AG20443 (cell line): ENCODE measurements at regions not wholly inside any gene's neighbourhood (a gene's known extent, or its start where the extent isn't known, plus 50 kb on each side); places are given as distances from the start of the nearest gene placed in this dataset.
"Not testable (repeated sequence)": the region's sequence is repeated elsewhere in the genome, so short reads cannot be mapped to it uniquely, and the experiment has no call there.

Experiments
- DNase-seq: peaks from one replicate; pipeline ENCODE4 v3.0.0; 2012; ENCODE audit warnings: low spot score, mixed read lengths

- no peak for DNase-seq
Observed at GRCh38 chr2:210730672-210731071, 174.3 kb downstream of the CPS1 start.

DNA sequence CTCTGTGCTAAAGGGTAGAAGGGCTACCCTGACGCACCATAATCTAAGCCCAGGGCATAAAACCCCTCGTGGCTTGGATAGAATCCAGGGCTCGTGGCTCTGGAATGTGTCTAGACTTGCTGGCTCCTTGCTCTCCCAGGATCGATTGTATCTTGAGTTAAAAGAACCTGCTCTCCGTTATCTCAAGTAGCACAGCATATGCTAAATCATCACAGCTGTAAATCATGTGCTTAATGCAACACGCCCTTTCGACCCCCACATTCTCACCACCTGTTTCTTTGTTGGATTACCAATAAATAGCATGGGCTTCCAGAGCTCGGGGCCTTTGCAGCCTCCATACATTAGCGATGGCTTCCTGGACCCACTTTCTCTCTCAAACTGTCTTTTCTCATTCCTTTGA is 190.4 kb downstream of the CPS1 start:
- not testable (repeated sequence) for DNase-seq

GRCh38 chr2:210752532-210752931 is 196.1 kb downstream of the CPS1 start:
- DNase-seq, result no peak

DNA sequence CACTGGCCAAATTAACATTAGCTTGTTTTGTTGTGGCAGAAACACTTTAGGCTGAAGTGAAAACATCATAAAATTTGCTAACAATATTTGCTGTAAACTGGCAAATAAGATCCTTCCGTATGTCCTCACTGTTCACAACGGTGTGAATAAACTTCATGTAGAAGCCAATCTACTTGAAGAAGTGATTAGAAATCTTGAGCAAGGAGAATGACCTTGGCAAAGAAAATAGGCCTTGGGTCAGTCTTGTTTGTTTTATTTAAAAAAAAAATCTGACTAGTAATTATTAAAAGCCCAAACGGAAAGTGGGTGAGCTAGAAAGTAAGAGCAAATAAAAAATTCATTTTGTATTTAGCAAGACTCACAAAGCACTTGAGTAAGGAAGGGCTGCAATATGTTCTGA is 197.0 kb downstream of the CPS1 start:
- no peak for DNase-seq

DNA sequence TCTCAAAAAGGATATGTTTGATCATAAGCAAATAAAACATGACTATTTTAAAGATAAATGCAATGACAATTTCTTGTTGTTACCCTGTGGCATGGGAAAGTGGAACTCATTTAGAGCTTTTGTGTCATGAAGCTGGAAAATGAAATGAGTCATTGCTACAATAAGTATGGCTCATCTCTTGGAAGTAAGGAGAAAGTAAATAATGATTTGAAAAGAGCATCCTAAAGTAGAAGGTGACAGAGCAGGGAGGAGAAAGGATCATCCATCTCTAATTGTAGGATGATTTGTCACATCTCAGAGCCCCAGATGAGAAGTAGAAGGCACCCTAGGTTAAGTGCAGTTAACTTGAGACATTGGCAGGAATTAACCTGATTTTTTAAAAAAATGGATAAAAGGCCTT is 200.5 kb downstream of the CPS1 start:
- DNase-seq, result no peak

DNA sequence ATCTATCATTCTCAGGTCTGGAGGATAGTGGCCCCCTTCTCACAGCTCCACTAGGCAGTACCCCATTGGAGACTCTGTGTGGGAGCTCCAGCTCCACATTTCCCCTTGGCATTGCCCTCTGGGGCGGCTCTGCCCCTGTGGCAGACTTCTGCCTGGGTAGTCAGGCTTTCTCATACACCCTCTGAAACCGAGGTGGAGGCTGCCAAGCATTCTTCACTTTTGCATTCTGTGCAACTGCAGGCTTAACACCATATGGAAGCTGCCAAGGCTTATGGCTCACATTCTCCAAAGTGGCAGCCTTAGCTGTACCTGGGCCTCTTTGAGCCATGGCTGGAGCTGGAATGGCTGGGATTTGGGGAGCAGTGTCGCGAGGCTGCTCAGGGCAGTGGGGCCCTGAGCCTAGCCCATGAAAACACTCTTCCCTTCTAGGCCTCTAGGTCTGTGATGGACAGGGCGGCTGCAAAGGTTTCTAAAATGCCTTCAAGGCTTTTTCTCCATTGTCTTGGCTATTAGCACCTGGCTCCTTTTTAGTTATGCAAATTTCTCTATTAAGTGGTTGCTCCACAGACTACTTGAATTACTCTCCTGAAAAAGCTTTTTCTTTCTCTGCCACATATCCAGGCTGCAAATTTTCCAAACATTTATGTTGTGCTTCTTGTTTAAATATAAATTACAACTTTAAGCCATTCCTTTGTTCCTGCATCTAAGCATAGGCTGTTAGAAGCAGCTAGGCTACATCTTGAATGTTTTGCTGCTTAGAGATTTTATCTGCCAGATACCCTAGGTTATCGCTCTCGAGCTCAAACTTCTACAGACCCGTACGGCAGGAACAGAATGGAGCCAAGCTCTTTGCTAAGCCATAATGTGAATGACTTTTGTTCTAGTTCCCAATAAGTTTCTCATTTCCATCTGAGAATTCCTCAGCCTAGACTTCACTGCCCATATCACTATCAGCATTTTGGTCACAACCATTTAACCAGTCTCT is 206.5 kb downstream of the CPS1 start:
- no peak for DNase-seq

DNA sequence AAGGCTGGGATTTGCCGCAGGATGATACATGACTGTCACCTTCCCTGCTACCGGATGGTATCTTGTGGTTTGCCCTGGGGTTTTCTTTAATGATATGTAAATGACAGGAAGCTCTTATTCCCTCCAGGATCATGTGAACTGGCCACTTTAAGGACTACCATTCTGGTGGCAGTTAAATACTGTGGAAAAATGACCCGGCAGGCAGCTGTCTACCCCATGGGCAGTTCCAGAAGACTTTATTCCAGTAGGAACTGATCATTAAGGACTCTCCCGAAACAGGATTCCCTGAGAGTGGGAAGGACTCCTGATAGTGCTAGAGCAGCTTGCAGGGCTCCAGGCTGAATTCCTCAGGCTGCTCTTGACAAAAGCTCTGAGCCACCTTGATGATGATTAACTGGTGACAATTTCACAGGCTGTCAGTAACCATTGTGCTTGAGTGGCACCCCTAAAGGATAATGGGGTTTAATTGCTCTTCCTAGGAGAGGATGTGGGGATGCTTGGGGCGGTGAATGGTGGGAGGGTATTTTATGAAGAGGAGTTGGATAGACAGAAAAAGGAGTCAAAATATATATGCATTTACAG is 212.0 kb downstream of the CPS1 start:
- no peak for DNase-seq

- no peak for DNase-seq
Observed at GRCh38 chr2:210776756-210777155, 220.4 kb downstream of the CPS1 start.

DNA sequence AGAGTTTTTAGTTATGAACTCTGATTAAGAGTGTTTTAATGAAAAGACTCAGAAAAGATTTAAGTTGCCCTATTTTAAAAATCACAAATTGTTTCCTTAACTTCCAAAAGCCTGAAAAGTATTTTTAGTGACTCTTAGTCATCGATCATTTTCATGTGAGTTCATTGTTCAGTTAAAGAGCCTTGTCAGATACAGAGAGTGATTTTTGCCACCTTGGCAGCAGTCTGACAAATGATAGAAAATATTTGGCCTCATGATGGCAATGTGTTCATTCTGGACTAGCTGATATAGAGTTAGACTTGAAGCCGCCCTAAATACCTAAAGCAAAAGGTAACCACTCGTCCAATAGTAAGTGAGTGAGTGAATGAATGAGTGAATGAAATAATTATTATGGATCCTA is 225.8 kb downstream of the CPS1 start:
- no peak for DNase-seq

GRCh38 chr2:210787831-210788230 is 231.4 kb downstream of the CPS1 start:
- not testable (repeated sequence) for DNase-seq

DNA sequence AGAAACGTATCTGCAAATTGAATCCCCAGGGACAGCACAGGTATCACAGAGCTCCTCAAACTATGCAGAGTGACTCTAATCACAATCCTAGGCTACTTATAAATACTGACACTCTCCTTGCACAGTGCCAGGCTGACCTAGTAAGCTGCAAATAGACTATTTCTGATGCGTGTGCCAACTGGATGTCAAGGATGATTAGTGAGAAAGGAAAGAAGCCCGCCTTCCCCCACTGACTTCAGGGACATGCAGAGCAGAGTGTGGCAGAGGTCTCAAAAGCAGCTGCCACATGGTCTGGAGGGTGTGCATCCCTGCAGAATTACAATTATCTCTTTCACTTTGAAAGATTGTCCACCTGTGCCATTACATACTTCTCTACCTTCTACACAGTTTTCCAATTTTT is 235.6 kb downstream of the CPS1 start:
- DNase-seq, result no peak

- no peak for DNase-seq
Observed at GRCh38 chr2:210795506-210795905, 239.1 kb downstream of the CPS1 start.

- DNase-seq, result no peak
Observed at GRCh38 chr2:210798180-210798579, 241.8 kb downstream of the CPS1 start.

DNA sequence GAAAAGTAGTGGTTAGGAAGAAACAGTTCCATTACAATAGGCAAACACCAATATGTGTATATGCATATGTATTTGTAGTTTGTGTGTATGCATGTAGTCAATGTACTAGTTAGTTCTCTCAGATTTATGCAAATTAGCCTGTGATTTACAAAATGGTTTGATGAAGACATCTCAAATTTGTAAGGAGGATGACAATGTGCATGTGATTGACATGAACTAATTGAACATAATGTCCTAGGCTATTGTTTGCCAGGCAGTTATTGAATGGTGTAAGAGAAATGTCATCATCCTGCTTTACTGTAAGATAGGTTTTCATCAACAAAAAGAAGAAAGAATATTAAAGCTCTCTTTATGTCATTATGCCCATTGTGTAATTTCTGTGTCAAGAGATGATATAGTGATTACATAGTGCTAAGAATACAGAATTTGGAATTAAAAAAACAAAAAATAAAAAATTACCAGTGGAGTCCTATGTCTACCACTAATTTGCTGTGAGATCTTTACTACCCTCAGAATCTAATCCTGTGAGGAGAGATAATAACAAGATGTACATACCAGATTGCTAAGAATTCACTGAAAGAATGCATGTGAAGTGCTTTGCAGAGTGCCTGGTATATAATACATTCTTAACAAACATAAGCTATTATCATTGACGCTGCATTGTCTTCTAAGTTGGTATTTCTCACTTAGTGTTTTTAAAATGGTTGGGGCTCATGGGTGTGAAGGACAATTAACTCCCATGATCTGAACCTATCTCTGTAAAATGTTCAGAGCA is 258.0 kb downstream of the CPS1 start:
- no peak for DNase-seq

- no peak for DNase-seq
Observed at GRCh38 chr2:210816769-210817168, 260.4 kb downstream of the CPS1 start.

DNA sequence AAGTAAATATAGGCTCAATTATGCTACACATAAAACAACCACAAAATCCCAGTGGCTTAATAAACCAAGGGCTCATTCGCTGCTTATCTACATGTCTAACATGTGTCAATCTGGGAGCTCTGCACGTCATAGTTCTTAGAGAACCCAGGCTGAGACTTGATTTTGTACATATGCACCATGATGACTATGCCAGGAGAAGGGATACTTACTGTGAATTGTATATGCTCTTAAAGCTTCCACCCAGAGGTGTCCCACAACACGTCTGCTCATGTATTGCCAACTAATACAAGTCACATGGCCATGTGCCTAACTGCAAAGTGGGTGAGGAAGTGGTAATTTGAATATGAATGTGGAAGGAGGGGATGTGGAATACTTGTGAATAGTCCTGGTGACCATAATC is 262.1 kb downstream of the CPS1 start:
- DNase-seq, result no peak

DNA sequence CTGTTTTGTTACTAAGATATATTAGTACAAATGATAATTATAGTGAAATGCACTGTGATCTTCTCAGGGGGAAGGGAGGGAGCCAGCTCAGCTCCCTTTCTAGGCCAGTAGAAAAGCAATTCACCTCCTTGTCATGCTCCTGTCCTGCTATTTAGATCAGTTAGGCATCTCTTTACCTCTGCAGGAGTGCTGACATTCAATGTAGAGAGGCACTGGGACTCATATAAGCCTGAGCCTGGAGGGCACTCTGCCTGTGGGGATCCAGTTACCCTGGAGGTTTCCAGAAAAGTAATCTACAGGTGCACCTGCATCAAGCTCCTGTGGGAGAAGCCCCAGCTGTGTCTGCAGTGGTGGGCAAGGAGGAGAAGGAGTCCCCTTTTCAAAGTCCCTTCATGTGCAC is 277.0 kb downstream of the CPS1 start:
- DNase-seq, result no peak

DNA sequence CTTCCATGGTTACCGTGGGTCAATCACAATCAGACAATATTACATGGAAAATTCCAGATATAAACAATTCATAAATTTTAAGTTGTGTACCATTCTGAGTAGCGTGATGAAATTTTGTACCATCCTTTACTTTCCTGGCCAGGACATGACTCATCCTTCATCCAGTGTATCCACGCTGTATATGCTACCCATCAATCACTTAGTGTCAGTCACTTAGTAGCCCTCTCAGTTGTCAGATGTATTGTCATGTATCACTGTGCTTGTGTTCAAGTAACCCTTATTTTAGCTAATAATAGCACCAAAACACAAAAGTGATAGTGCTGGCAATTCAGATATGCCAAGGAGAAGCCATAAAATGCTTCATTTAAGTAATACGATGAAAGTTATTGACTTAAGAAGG is 282.6 kb downstream of the CPS1 start:
- no peak for DNase-seq

- no peak for DNase-seq
Observed at GRCh38 chr2:210839450-210839849, 283.1 kb downstream of the CPS1 start.

- no peak for DNase-seq
Observed at GRCh38 chr2:210842896-210843295, 286.5 kb downstream of the CPS1 start.

DNA sequence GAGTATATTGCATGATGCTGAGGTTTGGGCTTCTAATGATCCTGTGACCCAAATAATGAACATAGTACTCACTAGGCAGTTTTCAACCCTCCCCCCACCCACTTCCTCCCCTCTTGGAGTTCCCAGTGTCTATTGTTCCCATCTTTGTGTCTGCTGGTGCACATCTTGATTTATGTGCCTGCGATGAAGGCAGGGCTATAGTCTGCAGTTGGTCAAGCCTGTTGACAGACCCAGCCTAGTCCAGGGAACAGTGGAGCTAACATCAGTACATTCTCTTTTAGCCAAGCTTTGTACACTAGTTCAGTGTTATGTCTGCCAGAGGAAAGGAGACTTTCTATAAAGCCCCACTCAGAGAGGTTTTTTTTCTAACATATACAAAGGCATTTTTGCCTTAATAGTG is 287.6 kb downstream of the CPS1 start:
- no peak for DNase-seq

DNA sequence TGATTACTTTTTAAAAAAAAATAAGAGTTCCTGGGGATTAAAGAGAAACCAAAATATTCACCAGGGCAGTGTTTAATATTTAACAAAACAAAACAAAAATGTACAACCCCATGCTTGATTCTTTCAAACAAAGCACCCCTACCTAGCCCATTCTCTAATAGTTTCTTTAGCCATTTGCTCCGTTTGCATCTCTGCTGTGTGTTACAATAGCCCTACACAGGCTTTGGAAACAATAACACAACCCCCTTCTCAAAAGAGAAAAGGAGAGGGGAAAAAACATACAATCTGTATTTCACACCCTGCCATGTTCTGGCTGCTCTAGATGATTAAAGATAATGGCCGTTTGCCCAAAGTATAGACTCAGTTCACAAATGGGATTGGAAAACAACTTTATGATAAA is 302.9 kb downstream of the CPS1 start:
- no peak for DNase-seq

GRCh38 chr2:210860276-210860675 is 303.9 kb downstream of the CPS1 start:
- DNase-seq, result no peak
